MCF 10A (cell line): ENCODE measurements at regions not wholly inside any gene's neighbourhood (a gene's known extent, or its start where the extent isn't known, plus 50 kb on each side); places are given as distances from the start of the nearest gene placed in this dataset.
"Not testable (repeated sequence)": the region's sequence is repeated elsewhere in the genome, so short reads cannot be mapped to it uniquely, and the experiment has no call there.

Experiments
- BruUV-seq: library from RNA; stranded (reverse); fragments of 400-500 nt; replicated peaks from 2 replicates; lab custom pipeline; 2021; lab: Mats Ljungman, UMichigan
- CTCF ChIA-PET: fragments of 300-600 bp; sonication (Branson Sonifier 250); formaldehyde crosslinking; extraction: SDS; loops from one replicate; lab custom pipeline; 2021; ENCODE audit warnings: antibody characterized with exemption, inconsistent platforms; lab: Yijun Ruan, JAX
- POLR2A ChIA-PET: fragments of 300-600, 350-650 bp; sonication (Branson Sonifier 250); formaldehyde crosslinking; extraction: SDS; loops from one replicate; lab custom pipeline; 2020; ENCODE audit warnings: antibody characterized with exemption, inconsistent platforms; lab: Yijun Ruan, JAX
- DNase-seq: peaks from one replicate; pipeline ENCODE4 v3.0.0-alpha.2; 2018; ENCODE audit not compliant: unreplicated experiment
- H3K27ac Mint-ChIP-seq: one replicate; pipeline ENCODE4 v1.8.0; 2022; ENCODE audit warnings: mild to moderate bottlenecking, low read depth, mixed read lengths; ENCODE audit not compliant: unreplicated experiment
- H3K27me3 Mint-ChIP-seq: one replicate; pipeline ENCODE4 v1.8.0; 2022; ENCODE audit warnings: mixed read lengths; ENCODE audit not compliant: insufficient read depth, unreplicated experiment
- H3K36me3 Mint-ChIP-seq: one replicate; pipeline ENCODE4 v1.8.0; 2022; ENCODE audit warnings: mild to moderate bottlenecking, moderate library complexity, mixed read lengths; ENCODE audit not compliant: insufficient read depth, unreplicated experiment
- H3K4me1 Mint-ChIP-seq: one replicate; pipeline ENCODE4 v1.8.0; 2022; ENCODE audit warnings: mixed read lengths; ENCODE audit not compliant: insufficient read depth, unreplicated experiment
- H3K4me3 Mint-ChIP-seq: one replicate; pipeline ENCODE4 v1.8.0; 2022; ENCODE audit warnings: mild to moderate bottlenecking, moderate library complexity, mixed read lengths; ENCODE audit not compliant: unreplicated experiment
- H3K9me3 Mint-ChIP-seq: one replicate; pipeline ENCODE4 v1.8.0; 2022; ENCODE audit warnings: mixed read lengths; ENCODE audit not compliant: unreplicated experiment
- CTCF ChIP-seq: fragments of 200-600 bp; IDR thresholded peaks from one replicate; pipeline ENCODE4 v1.8.0; 2022; ENCODE audit warnings: antibody characterized with exemption, mild to moderate bottlenecking; ENCODE audit not compliant: unreplicated experiment
- intact Hi-C: fragments of 100-400 bp; cut with micrococcal nuclease; formaldehyde crosslinking; loops from 2 replicates; pipeline ENCODE4 v1.14.1; 2022

- no peaks in the 10 kb centered on the region for H3K9me3 Mint-ChIP-seq
- peaks cover 28% of the 10 kb centered on the region for H3K4me1 Mint-ChIP-seq
- H3K36me3 Mint-ChIP-seq = peaks cover 8% of the 10 kb centered on the region
- CTCF ChIA-PET = no interaction called here
- peak; percentile 90 for DNase-seq
- H3K27me3 Mint-ChIP-seq = no peaks in the 10 kb centered on the region
- intact Hi-C loops = no loop called here
- POLR2A ChIA-PET = no interaction called here
- peak overlapping the region; percentile 88 for H3K27ac Mint-ChIP-seq
- H3K4me3 Mint-ChIP-seq = no peak overlapping the region
- BruUV-seq = no TSS peak
- no peak for TF ChIP-seq CTCF
These were observed 621.5 kb upstream of the ADGRL2 start for GRCh38 chr1:81179242-81179641.

GRCh38 chr1:81178431-81179093 is 622.2 kb upstream of the ADGRL2 start:
- not testable (repeated sequence) for H3K9me3 Mint-ChIP-seq, H3K4me3 Mint-ChIP-seq, BruUV-seq

GRCh38 chr1:81174811-81175476 is 625.8 kb upstream of the ADGRL2 start:
- peaks cover 15% of the 10 kb centered on the region for H3K36me3 Mint-ChIP-seq
- CTCF ChIA-PET = interaction anchor here (0.6 to 1.1 kb wide), 7 partner anchors 11 to 839 kb away, joined by 3 to 5 read pairs (median 3); no protein-coding TSS in a partner anchor
- H3K4me3 Mint-ChIP-seq = peak overlapping the region; percentile 16
- H3K4me1 Mint-ChIP-seq = peaks cover 36% of the 10 kb centered on the region
- no peaks in the 10 kb centered on the region for H3K27me3 Mint-ChIP-seq
- H3K9me3 Mint-ChIP-seq = peaks cover 9% of the 10 kb centered on the region
- POLR2A ChIA-PET = interaction anchor here (0.6 to 2.2 kb wide), 10 partner anchors 11 to 817 kb away, joined by 3 to 13 read pairs (median 3); no protein-coding TSS in a partner anchor
- intact Hi-C loops = loop anchor here (2.0 kb wide), 1 partner anchor 956 kb away; no protein-coding TSS in a partner anchor
- no peak for TF ChIP-seq CTCF
- peak; percentile 98 for DNase-seq
- no TSS peak for BruUV-seq
- H3K27ac Mint-ChIP-seq = peak overlapping the region; percentile 74

More at GRCh38 chr1:81178431-81179093, 622.2 kb upstream of the ADGRL2 start:
- POLR2A ChIA-PET = interaction anchor here (1.9 kb wide), 1 partner anchor 7 kb away, joined by 5 read pairs; no protein-coding TSS in a partner anchor
- H3K27me3 Mint-ChIP-seq, intact Hi-C loops, DNase-seq, CTCF ChIA-PET, H3K36me3 Mint-ChIP-seq: not testable (repeated sequence)
- Mint-ChIP-seq H3K4me1 (peaks cover 35% of the 10 kb centered on the region), H3K27ac (peak overlapping the region; percentile 88)

GRCh38 chr1:81174052-81174451 is 626.7 kb upstream of the ADGRL2 start:
- POLR2A ChIA-PET = interaction anchor here (0.5 to 2.2 kb wide), 7 partner anchors 12 to 496 kb away, joined by 3 to 13 read pairs (median 4); no protein-coding TSS in a partner anchor
- CTCF ChIA-PET = interaction anchor here (0.6 to 0.7 kb wide), 3 partner anchors 155 to 928 kb away, joined by 3 read pairs; no protein-coding TSS in a partner anchor
- Mint-ChIP-seq H3K27me3 (no peaks in the 10 kb centered on the region), H3K4me1 (peaks cover 27% of the 10 kb centered on the region), H3K4me3 (no peak overlapping the region), H3K27ac (peak overlapping the region; percentile 74), H3K9me3 (peaks cover 9% of the 10 kb centered on the region), H3K36me3 (peaks cover 8% of the 10 kb centered on the region)
- no TSS peak for BruUV-seq
- TF ChIP-seq CTCF = no peak
- peak; percentile 89 for DNase-seq
- intact Hi-C loops = loop anchor here (2.0 kb wide), 1 partner anchor 955 kb away; no protein-coding TSS in a partner anchor
